ENCODE measurements at regions not wholly inside any gene's neighbourhood (a gene's known extent, or its start where the extent isn't known, plus 50 kb on each side); places are given as distances from the start of the nearest gene placed in this dataset.

DNA sequence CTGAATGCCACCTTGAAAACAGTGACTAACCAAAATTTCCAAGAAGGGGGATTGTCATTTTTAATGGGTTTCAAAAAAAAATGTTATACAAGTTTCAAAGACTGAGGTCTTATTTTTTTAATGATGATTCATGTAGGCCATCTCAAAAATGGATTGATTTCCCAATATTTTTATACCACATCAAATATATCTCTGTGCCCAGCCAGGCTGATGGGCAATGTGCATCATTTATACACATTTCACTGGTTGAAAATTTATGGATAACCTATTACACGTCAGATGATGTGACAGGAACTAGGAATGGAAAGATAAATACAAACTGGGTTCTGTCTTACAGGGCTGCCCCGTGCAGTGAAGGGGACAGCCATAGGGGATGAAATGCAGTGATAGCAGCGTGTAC lies 112.7 kb upstream of the TMPO start:
- Histone ChIP-seq H3K4me3 (no peak overlapping the region), H3K9ac (ENCODE audit: insufficient read length) (no peak overlapping the region), H3K36me3 (ENCODE audit: insufficient read depth, low read length) (no peaks in the 10 kb centered on the region), H3K9me3 (ENCODE audit: low read depth, low read length) (no peaks in the 10 kb centered on the region), H3K27ac (no peak overlapping the region)
- no peak for TF ChIP-seq EZH2 (IDR thresholded peaks at IDR 0.05)
- no peak for TF ChIP-seq POLR2AphosphoS5 (IDR thresholded peaks at IDR 0.05; ENCODE audit: borderline replicate concordance, low read depth, low read length)
- no peak for TF ChIP-seq FOXP2 (optimal IDR thresholded peaks at IDR 0.05; ENCODE audit: control extremely low read depth, extremely low read length, insufficient read depth)
- no peak for DNase-seq (ENCODE audit: low read depth, low spot score)

DNA sequence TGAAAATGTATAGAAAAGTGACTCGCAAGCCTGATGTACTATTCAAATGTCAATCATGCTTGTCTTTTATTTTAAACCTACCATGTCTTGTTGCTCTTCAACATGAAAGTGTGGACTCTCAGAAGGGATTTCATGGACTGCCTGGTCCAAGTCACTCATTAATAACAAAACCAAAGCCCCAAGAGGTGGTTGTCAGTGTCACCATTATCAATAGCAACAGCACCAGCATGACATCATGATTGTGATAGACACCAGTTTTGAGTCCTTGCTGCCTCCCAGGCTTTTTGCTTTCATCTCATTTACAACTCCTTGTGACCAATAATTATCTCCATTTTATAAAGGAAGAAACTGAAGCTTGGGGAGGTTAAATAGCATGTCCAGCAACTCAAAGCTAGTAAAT lies 112.0 kb upstream of the TMPO start:
- TF ChIP-seq FOXP2 (optimal IDR thresholded peaks at IDR 0.05; ENCODE audit: control extremely low read depth, extremely low read length, insufficient read depth) = no peak
- no peak for TF ChIP-seq EZH2 (IDR thresholded peaks at IDR 0.05)
- no peak for TF ChIP-seq POLR2AphosphoS5 (IDR thresholded peaks at IDR 0.05; ENCODE audit: borderline replicate concordance, low read depth, low read length)
- Histone ChIP-seq H3K36me3 (ENCODE audit: insufficient read depth, low read length) (no peaks in the 10 kb centered on the region), H3K9me3 (ENCODE audit: low read depth, low read length) (no peaks in the 10 kb centered on the region), H3K27ac (no peak overlapping the region), H3K4me3 (no peak overlapping the region), H3K9ac (ENCODE audit: insufficient read length) (no peak overlapping the region)
- no peak for DNase-seq (ENCODE audit: low read depth, low spot score)

DNA sequence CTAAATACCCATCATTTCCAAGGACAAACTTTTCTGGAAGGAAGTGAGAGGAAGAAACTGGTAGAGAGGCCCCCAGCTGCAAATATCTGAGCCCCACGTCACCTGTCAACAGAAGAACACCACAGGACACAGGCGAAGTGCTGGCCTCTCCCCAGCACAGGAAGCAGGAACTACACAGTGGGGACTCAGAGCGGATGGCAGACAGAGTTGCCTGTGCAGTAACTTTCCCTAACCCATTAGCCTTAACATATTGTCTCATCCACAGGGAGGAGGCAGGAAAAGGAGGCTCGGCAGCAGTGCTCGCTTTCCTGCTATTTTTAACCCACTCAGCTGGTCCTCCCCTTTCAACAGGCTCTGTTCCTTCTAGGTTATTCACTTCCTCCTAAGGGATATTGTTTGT lies 111.5 kb upstream of the TMPO start:
- DNase-seq (ENCODE audit: low read depth, low spot score) = no peak
- Histone ChIP-seq H3K9ac (ENCODE audit: insufficient read length) (no peak overlapping the region), H3K4me3 (no peak overlapping the region), H3K36me3 (ENCODE audit: insufficient read depth, low read length) (no peaks in the 10 kb centered on the region), H3K9me3 (ENCODE audit: low read depth, low read length) (no peaks in the 10 kb centered on the region), H3K27ac (no peak overlapping the region)
- no peak for TF ChIP-seq POLR2AphosphoS5 (IDR thresholded peaks at IDR 0.05; ENCODE audit: borderline replicate concordance, low read depth, low read length)
- TF ChIP-seq EZH2 (IDR thresholded peaks at IDR 0.05) = no peak
- TF ChIP-seq FOXP2 (optimal IDR thresholded peaks at IDR 0.05; ENCODE audit: control extremely low read depth, extremely low read length, insufficient read depth) = no peak

GRCh38 chr12:98405805-98406366 lies 109.5 kb upstream of the TMPO start:
- no peak overlapping the region; the same call in 1 of the 2 replicates for H3K27ac ChIP-seq
- H3K4me3 ChIP-seq = peak overlapping the region; percentile 40; the same call in 1 of the 2 replicates
- H3K9me3 ChIP-seq (ENCODE audit: low read depth, low read length) = no peaks in the 10 kb centered on the region
- H3K9ac ChIP-seq (ENCODE audit: insufficient read length) = no peak overlapping the region
- no peaks in the 10 kb centered on the region for H3K36me3 ChIP-seq (ENCODE audit: insufficient read depth, low read length)
- no peak for DNase-seq (ENCODE audit: low read depth, low spot score)
- TF ChIP-seq POLR2AphosphoS5 (IDR thresholded peaks at IDR 0.05; ENCODE audit: borderline replicate concordance, low read depth, low read length) = 0 out of 2 replicates have a peak, but pooled peaks have one; percentile 34
- no peak for TF ChIP-seq FOXP2 (optimal IDR thresholded peaks at IDR 0.05; ENCODE audit: control extremely low read depth, extremely low read length, insufficient read depth)

DNA sequence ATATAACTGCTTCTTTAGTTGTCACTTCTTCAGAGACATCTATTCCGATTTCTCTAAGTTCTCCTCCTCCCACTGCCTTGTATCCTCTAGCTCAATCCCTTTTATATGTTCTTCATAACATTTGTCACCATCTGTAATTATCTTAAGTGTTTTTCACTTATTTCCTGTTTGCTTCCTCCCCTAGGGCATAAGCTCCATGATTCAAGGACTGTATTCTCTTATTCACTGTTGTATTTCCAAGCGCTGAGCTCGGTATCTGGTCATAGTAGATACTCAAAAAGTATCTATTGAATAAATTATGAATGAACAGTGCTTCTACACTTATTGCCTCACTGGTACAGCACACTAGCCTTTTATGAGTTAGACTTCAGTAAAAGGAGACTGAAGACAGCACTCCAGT lies 109.0 kb upstream of the TMPO start:
- no peaks in the 10 kb centered on the region for H3K9me3 ChIP-seq (ENCODE audit: low read depth, low read length)
- no peak overlapping the region; the same call in 1 of the 2 replicates for H3K27ac ChIP-seq
- TF ChIP-seq POLR2AphosphoS5 (IDR thresholded peaks at IDR 0.05; ENCODE audit: borderline replicate concordance, low read depth, low read length) = peak; percentile 56; the same call in 1 of the 2 replicates
- TF ChIP-seq EZH2 (IDR thresholded peaks at IDR 0.05) = no peak
- TF ChIP-seq FOXP2 (optimal IDR thresholded peaks at IDR 0.05; ENCODE audit: control extremely low read depth, extremely low read length, insufficient read depth) = no peak
- H3K36me3 ChIP-seq (ENCODE audit: insufficient read depth, low read length) = no peaks in the 10 kb centered on the region
- peak; percentile 88 for DNase-seq (ENCODE audit: low read depth, low spot score)
- H3K9ac ChIP-seq (ENCODE audit: insufficient read length) = no peak overlapping the region
- peak overlapping the region; percentile 40; the same call in 1 of the 2 replicates for H3K4me3 ChIP-seq

DNA sequence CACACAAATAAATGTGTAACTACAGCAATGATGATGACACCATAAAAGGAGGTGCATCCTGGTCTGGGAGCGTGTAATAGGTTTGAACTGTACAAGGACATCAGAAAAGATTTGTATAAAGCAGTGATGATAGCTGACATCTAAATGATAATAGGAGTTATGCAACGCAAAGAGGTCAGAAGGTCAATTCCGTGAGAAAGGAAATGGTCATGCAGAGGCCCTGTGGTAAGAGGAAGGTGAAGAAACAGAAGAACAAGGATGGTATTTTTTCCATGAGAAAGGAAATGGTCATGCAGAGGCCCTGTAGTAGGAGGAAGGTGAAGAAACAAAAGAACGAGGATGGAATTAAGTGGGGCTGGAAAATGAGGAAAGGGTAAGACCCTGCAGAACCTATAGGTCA lies 106.7 kb upstream of the TMPO start:
- H3K9ac ChIP-seq (ENCODE audit: insufficient read length) = no peak overlapping the region
- H3K27ac ChIP-seq = no peak overlapping the region
- no peak for DNase-seq (ENCODE audit: low read depth, low spot score)
- H3K9me3 ChIP-seq (ENCODE audit: low read depth, low read length) = no peaks in the 10 kb centered on the region
- no peak overlapping the region for H3K4me3 ChIP-seq
- H3K36me3 ChIP-seq (ENCODE audit: insufficient read depth, low read length) = no peaks in the 10 kb centered on the region
- no peak for TF ChIP-seq POLR2AphosphoS5 (IDR thresholded peaks at IDR 0.05; ENCODE audit: borderline replicate concordance, low read depth, low read length)
- TF ChIP-seq EZH2 (IDR thresholded peaks at IDR 0.05) = no peak
- no peak for TF ChIP-seq FOXP2 (optimal IDR thresholded peaks at IDR 0.05; ENCODE audit: control extremely low read depth, extremely low read length, insufficient read depth)

DNA sequence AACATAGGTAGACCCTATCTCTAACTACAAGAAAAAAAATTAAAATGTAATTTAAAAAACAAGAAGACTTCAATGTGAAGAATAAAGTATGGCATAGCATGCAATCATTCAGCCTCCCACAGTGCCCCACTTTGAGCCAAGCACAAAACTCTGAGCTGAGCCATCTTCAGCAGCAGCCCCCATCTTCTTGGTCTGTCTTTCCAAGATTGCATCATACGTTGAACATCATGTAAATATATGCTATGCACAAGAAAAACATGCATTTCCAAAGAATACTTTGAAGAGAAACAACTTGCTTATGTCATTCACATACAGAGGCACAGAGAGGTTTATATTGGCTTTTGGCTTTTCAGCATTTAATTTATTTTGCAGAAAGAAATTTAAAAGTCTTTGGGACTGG lies 105.8 kb upstream of the TMPO start:
- no peak for DNase-seq (ENCODE audit: low read depth, low spot score)
- H3K4me3 ChIP-seq = no peak overlapping the region
- H3K36me3 ChIP-seq (ENCODE audit: insufficient read depth, low read length) = no peaks in the 10 kb centered on the region
- TF ChIP-seq EZH2 (IDR thresholded peaks at IDR 0.05) = no peak
- no peak for TF ChIP-seq FOXP2 (optimal IDR thresholded peaks at IDR 0.05; ENCODE audit: control extremely low read depth, extremely low read length, insufficient read depth)
- no peak overlapping the region for H3K27ac ChIP-seq
- no peak overlapping the region for H3K9ac ChIP-seq (ENCODE audit: insufficient read length)
- H3K9me3 ChIP-seq (ENCODE audit: low read depth, low read length) = no peaks in the 10 kb centered on the region

DNA sequence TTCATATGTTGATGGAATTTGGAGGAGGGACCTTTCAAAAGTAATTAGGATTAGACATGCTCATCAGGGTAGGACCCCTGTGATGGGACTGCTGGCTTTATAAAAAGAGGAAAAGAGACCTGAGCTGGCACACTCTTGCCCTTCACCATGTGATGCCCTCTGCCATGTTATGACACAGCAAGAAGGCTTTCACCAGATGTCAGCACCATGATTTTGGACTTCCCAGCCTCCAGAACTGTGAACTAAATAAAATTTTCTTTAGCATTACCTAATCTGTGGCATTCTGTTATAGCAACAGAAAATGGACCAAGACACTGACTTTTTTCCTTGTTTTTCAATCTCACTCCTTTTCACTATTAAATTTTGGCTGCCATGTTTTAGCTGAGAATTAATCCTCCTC lies 105.0 kb upstream of the TMPO start:
- Histone ChIP-seq H3K27ac (no peak overlapping the region), H3K4me3 (no peak overlapping the region), H3K9me3 (ENCODE audit: low read depth, low read length) (no peaks in the 10 kb centered on the region), H3K36me3 (ENCODE audit: insufficient read depth, low read length) (no peaks in the 10 kb centered on the region), H3K9ac (ENCODE audit: insufficient read length) (no peak overlapping the region)
- DNase-seq (ENCODE audit: low read depth, low spot score) = no peak
- TF ChIP-seq POLR2AphosphoS5 (IDR thresholded peaks at IDR 0.05; ENCODE audit: borderline replicate concordance, low read depth, low read length) = no peak
- no peak for TF ChIP-seq FOXP2 (optimal IDR thresholded peaks at IDR 0.05; ENCODE audit: control extremely low read depth, extremely low read length, insufficient read depth)
- no peak for TF ChIP-seq EZH2 (IDR thresholded peaks at IDR 0.05)

DNA sequence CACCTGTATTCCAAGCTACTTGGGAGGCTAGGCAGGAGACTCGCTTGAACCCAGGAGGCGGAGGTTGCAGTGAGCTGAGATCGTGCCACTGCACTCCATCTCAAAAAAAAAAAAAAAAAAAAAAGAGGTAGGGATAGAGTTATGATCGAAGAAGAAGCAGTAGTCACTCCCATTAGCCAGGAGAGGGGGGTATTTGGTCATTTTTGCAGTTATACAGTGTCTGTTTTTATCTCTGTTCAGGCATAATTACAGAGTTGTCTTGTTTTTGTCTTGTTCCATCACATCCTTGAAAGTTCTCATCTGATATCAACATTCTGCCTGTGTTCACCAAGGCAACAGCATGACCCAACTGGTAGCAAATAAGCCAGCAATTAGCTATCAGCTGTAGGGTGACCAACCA lies 98.5 kb upstream of the TMPO start:
- H3K27ac ChIP-seq = no peak overlapping the region

More for the DNA sequence above, 98.5 kb upstream of the TMPO start:
- H3K4me3 ChIP-seq = no peak overlapping the region
- DNase-seq (ENCODE audit: low read depth, low spot score) = no peak
- no peak for TF ChIP-seq FOXP2 (optimal IDR thresholded peaks at IDR 0.05; ENCODE audit: control extremely low read depth, extremely low read length, insufficient read depth)
- no peak for TF ChIP-seq POLR2AphosphoS5 (IDR thresholded peaks at IDR 0.05; ENCODE audit: borderline replicate concordance, low read depth, low read length)
- TF ChIP-seq EZH2 (IDR thresholded peaks at IDR 0.05) = no peak
- no peaks in the 10 kb centered on the region for H3K36me3 ChIP-seq (ENCODE audit: insufficient read depth, low read length)
- H3K9me3 ChIP-seq (ENCODE audit: low read depth, low read length) = no peaks in the 10 kb centered on the region
- no peak overlapping the region for H3K9ac ChIP-seq (ENCODE audit: insufficient read length)

All from SK-N-MC (cell line).